Psoas muscle (tissue), 7 donors: ENCODE measurements at regions not wholly inside any gene's neighbourhood (a gene's known extent, or its start where the extent isn't known, plus 50 kb on each side); places are given as distances from the start of the nearest gene placed in this dataset.

Experiments
- ATAC-seq, 4 donors: fragments of 200-7000 bp; cut with Tn5 transposase; one replicate each; pipeline ENCODE4 v1.9.1; 2020; ENCODE audit warnings: moderate library complexity in 3 of 4, mild to moderate bottlenecking in 2 of 4
- DNase-seq, 2 donors: peaks; one replicate each; pipeline ENCODE4 v3.0.0-alpha.2; 2020
- H3K27ac ChIP-seq: fragments of 200-600 bp; one replicate; pipeline ENCODE4 v1.8.0; 2022
- H3K27me3 ChIP-seq, 3 donors: fragments of 200-600 bp in 1 of 3; one replicate each; pipeline versions ENCODE4 v1.6.1 to v1.8.0; 2013 to 2022; ENCODE audit warnings: low read length in 2 of 3, mild to moderate bottlenecking in 2 of 3, moderate library complexity in 1 of 3; ENCODE audit not compliant: insufficient read depth in 3 of 3
- H3K36me3 ChIP-seq, 2 donors: fragments of 200-600 bp in 1 of 2; one replicate each; pipeline versions ENCODE4 v1.6.1 to v1.8.0; 2013 to 2022; ENCODE audit warnings: low read depth in 1 of 2, mild to moderate bottlenecking in 1 of 2, moderate library complexity in 1 of 2; ENCODE audit not compliant: insufficient read depth in 1 of 2
- H3K4me1 ChIP-seq: fragments of 200-600 bp; one replicate; pipeline ENCODE4 v1.8.0; 2022
- H3K4me3 ChIP-seq: fragments of 200-600 bp; one replicate; pipeline ENCODE4 v1.8.0; 2022; ENCODE audit warnings: mild to moderate bottlenecking
- H3K9me3 ChIP-seq: fragments of 200-600 bp; one replicate; pipeline ENCODE4 v1.8.0; 2022
- CTCF ChIP-seq: fragments of 200-600 bp; IDR thresholded peaks from one replicate; pipeline ENCODE4 v1.8.0; 2022; ENCODE audit warnings: antibody characterized with exemption
- WGBS, 3 donors: extraction: QIAGEN DNeasy Blood & Tissue Kit; methylation state at CpG; one replicate each; pipeline versions ENCODE4 v1.1.6 to v1.1.7; 2013; 5-methylcytosine and 5-hydroxymethylcytosine counted together
- intact Hi-C, 2 donors: fragments of 100-400 bp; cut with DNase I; formaldehyde crosslinking; loops; one replicate each; pipeline versions ENCODE4 v1.11.0 to v1.14.2; 2022
- donor health status: healthy with polysubstance abuse.
- donor health status: DM: no; HTN: no; CAD: no; lungs with moderate emphysema.
- donor health status: Bipolar disorder and iron deficiency.
- donor health status: healthy.
- donor health status: DM: yes; HTN: yes; CAD: no.
- donor health status: DM: no; HTN: no; CAD: no.
- donor health status: DM: yes; HTN: yes; CAD: no.

GRCh38 chr5:164224236-164224635, 718.8 kb downstream of the MAT2B start:
- no peak for TF ChIP-seq CTCF
- Histone ChIP-seq H3K4me1 (no peaks in the 10 kb centered on the region), H3K4me3 (no peak overlapping the region), H3K27ac (no peak overlapping the region), H3K36me3 (no peaks in the 10 kb centered on the region), H3K27me3 (peaks cover 0 to 3% (median 0%) of the 10 kb centered on the region in 3 donors), H3K9me3 (no peaks in the 10 kb centered on the region)
- 86 to 93% (median 89%) methylated on average over 2 of the region's 2 CpGs for WGBS, 3 donors
- DNase-seq (no peak), ATAC-seq (no peak)
- intact Hi-C loops: no loop called here

- Histone ChIP-seq H3K9me3 (no peaks in the 10 kb centered on the region), H3K27ac (no peak overlapping the region), H3K4me3 (no peak overlapping the region), H3K36me3 (no peaks in the 10 kb centered on the region), H3K27me3 (peaks cover 0 to 3% (median 0%) of the 10 kb centered on the region in 3 donors), H3K4me1 (no peaks in the 10 kb centered on the region)
- DNase-seq (no peak), ATAC-seq (no peak)
- WGBS, 3 donors: 87 to 93% (median 91%) methylated on average over 2 of the region's 2 CpGs
- no peak for TF ChIP-seq CTCF
- intact Hi-C loops: no loop called here
Observed at GRCh38 chr5:164224772-164225171, 719.4 kb downstream of the MAT2B start.

- ATAC-seq (no peak), DNase-seq (no peak)
- no peak overlapping the region for H3K4me3 ChIP-seq
- no peaks in the 10 kb centered on the region for H3K9me3 ChIP-seq
- no peaks in the 10 kb centered on the region for H3K36me3 ChIP-seq
- 94 to 100% (median 100%) methylated on average over 1 of the region's 1 CpG for WGBS, 3 donors
- TF ChIP-seq CTCF: no peak
- H3K4me1 ChIP-seq: no peaks in the 10 kb centered on the region
- peaks cover 0 to 3% (median 0%) of the 10 kb centered on the region in 3 donors for H3K27me3 ChIP-seq
- H3K27ac ChIP-seq: no peak overlapping the region
- intact Hi-C loops: no loop called here
Observed at GRCh38 chr5:164230341-164230740, 724.9 kb downstream of the MAT2B start.

GRCh38 chr5:164233791-164234190, 728.4 kb downstream of the MAT2B start:
- no peak overlapping the region for H3K27ac ChIP-seq
- no peak for ATAC-seq
- H3K27me3 ChIP-seq: peaks cover 0 to 1% (median 0%) of the 10 kb centered on the region in 3 donors
- H3K9me3 ChIP-seq: no peaks in the 10 kb centered on the region
- DNase-seq: no peak
- no peak overlapping the region for H3K4me3 ChIP-seq
- H3K36me3 ChIP-seq: no peaks in the 10 kb centered on the region
- WGBS, 3 donors: 26 to 38% (median 28%) methylated on average over 2 of the region's 2 CpGs
- H3K4me1 ChIP-seq: no peaks in the 10 kb centered on the region
- no peak for TF ChIP-seq CTCF
- intact Hi-C loops: no loop called here

GRCh38 chr5:164234321-164234720, 728.9 kb downstream of the MAT2B start:
- Histone ChIP-seq H3K27ac (no peak overlapping the region), H3K9me3 (no peaks in the 10 kb centered on the region), H3K4me3 (no peak overlapping the region), H3K36me3 (no peaks in the 10 kb centered on the region), H3K27me3 (no peaks in the 10 kb centered on the region), H3K4me1 (no peaks in the 10 kb centered on the region)
- DNase-seq (no peak), ATAC-seq (no peak)
- no peak for TF ChIP-seq CTCF
- intact Hi-C loops: no loop called here
